H9 (cell line): ENCODE measurements at regions not wholly inside any gene's neighbourhood (a gene's known extent, or its start where the extent isn't known, plus 50 kb on each side); places are given as distances from the start of the nearest gene placed in this dataset.

Experiments
- DNase-seq: peaks from one replicate; pipeline ENCODE4 v3.0.0-alpha.2; 2017
- H2AFZ ChIP-seq: one replicate; pipeline ENCODE4 v1.6.1; 2013; ENCODE audit warnings: mild to moderate bottlenecking, low read length, control low read depth, moderate library complexity
- H2AK5ac ChIP-seq: 2 replicates; pipeline ENCODE4 v1.6.1; 2013; ENCODE audit warnings: low read length, control low read depth, mixed read lengths; ENCODE audit not compliant: insufficient read length
- H2BK120ac ChIP-seq: one replicate; pipeline ENCODE4 v1.6.1; 2013; ENCODE audit warnings: low read depth, mild to moderate bottlenecking, low read length, control low read depth, inconsistent platforms; ENCODE audit not compliant: poor library complexity, severe bottlenecking
- H2BK12ac ChIP-seq: 2 replicates; pipeline ENCODE4 v1.6.1; 2013; ENCODE audit warnings: low read length, control low read depth, mixed read lengths, low read depth; ENCODE audit not compliant: insufficient read length
- H2BK15ac ChIP-seq: 2 replicates; pipeline ENCODE4 v1.6.1; 2013; ENCODE audit warnings: low read depth, low read length, control low read depth
- H2BK20ac ChIP-seq: one replicate; pipeline ENCODE4 v1.6.1; 2013; ENCODE audit warnings: low read depth, mild to moderate bottlenecking, low read length, control low read depth, inconsistent platforms; ENCODE audit not compliant: poor library complexity, severe bottlenecking
- H2BK5ac ChIP-seq: 2 replicates; pipeline ENCODE4 v1.6.1; 2013; ENCODE audit warnings: low read length, control low read depth, mixed read lengths; ENCODE audit not compliant: insufficient read length
- H3K14ac ChIP-seq: 2 replicates; pipeline ENCODE4 v1.6.1; 2013; ENCODE audit warnings: low read length, control low read depth; ENCODE audit not compliant: insufficient read depth
- H3K18ac ChIP-seq: 2 replicates; pipeline ENCODE4 v1.6.1; 2013; ENCODE audit warnings: low read depth, mild to moderate bottlenecking, mixed read lengths, low read length, control low read depth; ENCODE audit not compliant: insufficient read length
- H3K23ac ChIP-seq: 2 replicates; pipeline ENCODE4 v1.6.1; 2013; ENCODE audit warnings: low read length, control low read depth, mixed read lengths, low read depth; ENCODE audit not compliant: insufficient read length
- H3K23me2 ChIP-seq: 2 replicates; pipeline ENCODE4 v1.6.1; 2013; ENCODE audit warnings: low read depth, mild to moderate bottlenecking, mixed read lengths, low read length, control low read depth; ENCODE audit not compliant: insufficient read length, poor library complexity, severe bottlenecking
- H3K27ac ChIP-seq: 2 replicates; pipeline ENCODE4 v1.5.1; 2013; ENCODE audit warnings: low read length, control low read depth, mixed read lengths, low read depth; ENCODE audit not compliant: insufficient read length
- H3K27me3 ChIP-seq: 2 replicates; pipeline ENCODE4 v1.6.1; 2013; ENCODE audit warnings: low read length, control low read depth, inconsistent platforms; ENCODE audit not compliant: insufficient read depth
- H3K4ac ChIP-seq: 2 replicates; pipeline ENCODE4 v1.6.1; 2013; ENCODE audit warnings: low read depth, mild to moderate bottlenecking, control low read depth, inconsistent platforms, low read length, moderate library complexity
- H3K4me1 ChIP-seq: 2 replicates; pipeline ENCODE4 v1.6.1; 2013; ENCODE audit warnings: low read length, control low read depth, inconsistent platforms; ENCODE audit not compliant: insufficient read depth
- H3K4me2 ChIP-seq: 2 replicates; pipeline ENCODE4 v1.6.1; 2013; ENCODE audit warnings: low read length, control low read depth, mixed read lengths; ENCODE audit not compliant: insufficient read length, insufficient read depth
- H3K56ac ChIP-seq: 2 replicates; pipeline ENCODE4 v1.6.1; 2013; ENCODE audit warnings: low read depth, mild to moderate bottlenecking, mixed read lengths, low read length, control low read depth; ENCODE audit not compliant: insufficient read length
- H3K79me1 ChIP-seq: 2 replicates; pipeline ENCODE4 v1.6.1; 2013; ENCODE audit warnings: low read depth, mild to moderate bottlenecking, moderate library complexity, low read length, control low read depth, inconsistent platforms; ENCODE audit not compliant: insufficient read depth, poor library complexity, severe bottlenecking
- H3K79me2 ChIP-seq: 2 replicates; pipeline ENCODE4 v1.6.1; 2013; ENCODE audit warnings: low read length, control low read depth, inconsistent platforms; ENCODE audit not compliant: insufficient read depth
- H3K9ac ChIP-seq: 2 replicates; pipeline ENCODE4 v1.6.1; 2013; ENCODE audit warnings: low read length, control low read depth, mixed read lengths; ENCODE audit not compliant: insufficient read length; ENCODE audit errors: extremely low read depth
- H3K9me3 ChIP-seq: one replicate; pipeline ENCODE4 v1.6.1; 2013; ENCODE audit warnings: low read depth, low read length, inconsistent platforms; ENCODE audit not compliant: control insufficient read depth
- H3T11ph ChIP-seq: one replicate; pipeline ENCODE4 v1.6.1; 2013; ENCODE audit warnings: mild to moderate bottlenecking, low read length, control low read depth, inconsistent platforms
- H4K20me1 ChIP-seq: one replicate; pipeline ENCODE4 v1.6.1; 2013; ENCODE audit not compliant: control insufficient read depth, insufficient read length, insufficient read depth
- H4K5ac ChIP-seq: 2 replicates; pipeline ENCODE4 v1.6.1; 2013; ENCODE audit warnings: low read depth, mild to moderate bottlenecking, mixed read lengths, low read length, control low read depth; ENCODE audit not compliant: insufficient read length
- H4K8ac ChIP-seq: replicated peaks from 2 replicates; pipeline ENCODE4 v1.6.1; 2013; ENCODE audit warnings: low read length, control low read depth, mixed read lengths, low read depth; ENCODE audit not compliant: insufficient read length
- H4K91ac ChIP-seq: 2 replicates; pipeline ENCODE4 v1.6.1; 2013; ENCODE audit warnings: low read depth, mild to moderate bottlenecking, moderate library complexity, mixed read lengths, low read length, control low read depth; ENCODE audit not compliant: insufficient read length
- H3K27ac Mint-ChIP-seq, 3 experiments: 2 replicates in 2 of 3; 3 replicates in 1 of 3; pipeline ENCODE4 v1.8.0; 2020 to 2021; ENCODE audit warnings: mixed read lengths in 3 of 3, mild to moderate bottlenecking in 1 of 3, moderate library complexity in 1 of 3
- H3K27me3 Mint-ChIP-seq: 2 replicates; pipeline ENCODE4 v1.8.0; 2021; ENCODE audit warnings: low read depth, mild to moderate bottlenecking, moderate library complexity, mixed read lengths
- H3K36me3 Mint-ChIP-seq, 3 experiments: 2 replicates in 2 of 3; 3 replicates in 1 of 3; pipeline ENCODE4 v1.8.0; 2020 to 2021; ENCODE audit warnings: low read depth in 3 of 3, mixed read lengths in 3 of 3; ENCODE audit not compliant: insufficient read depth in 1 of 3
- H3K4me1 Mint-ChIP-seq, 2 experiments: 2 replicates each; pipeline ENCODE4 v1.8.0; 2020; ENCODE audit warnings: mixed read lengths in 2 of 2
- H3K4me3 Mint-ChIP-seq, 2 experiments: 2 replicates in 1 of 2; 3 replicates in 1 of 2; pipeline ENCODE4 v1.8.0; 2020 to 2021; ENCODE audit warnings: mild to moderate bottlenecking in 2 of 2, mixed read lengths in 2 of 2, moderate library complexity in 1 of 2
- H3K9me3 Mint-ChIP-seq, 2 experiments: 2 replicates in 1 of 2; 3 replicates in 1 of 2; pipeline ENCODE4 v1.8.0; 2020; ENCODE audit warnings: mild to moderate bottlenecking in 2 of 2, mixed read lengths in 2 of 2, moderate library complexity in 1 of 2
- WGBS: extraction: QIAGEN DNeasy Blood & Tissue Kit; methylation state at CpG from one replicate; pipeline ENCODE4 v1.1.7; 2013; ENCODE audit warnings: missing lambda C conversion rate, low lambda C conversion rate, mixed read lengths; ENCODE audit not compliant: insufficient read length; ENCODE audit errors: extremely low coverage; 5-methylcytosine and 5-hydroxymethylcytosine counted together
- TF ChIP-seq, protein P1 (sequence below): fragments of 200-600 bp; sonication (generic); conservative IDR thresholded peaks from 3 replicates; pipeline ENCODE4 v1.8.0; 2021; ENCODE audit warnings: antibody characterized with exemption, mild to moderate bottlenecking

DNA sequence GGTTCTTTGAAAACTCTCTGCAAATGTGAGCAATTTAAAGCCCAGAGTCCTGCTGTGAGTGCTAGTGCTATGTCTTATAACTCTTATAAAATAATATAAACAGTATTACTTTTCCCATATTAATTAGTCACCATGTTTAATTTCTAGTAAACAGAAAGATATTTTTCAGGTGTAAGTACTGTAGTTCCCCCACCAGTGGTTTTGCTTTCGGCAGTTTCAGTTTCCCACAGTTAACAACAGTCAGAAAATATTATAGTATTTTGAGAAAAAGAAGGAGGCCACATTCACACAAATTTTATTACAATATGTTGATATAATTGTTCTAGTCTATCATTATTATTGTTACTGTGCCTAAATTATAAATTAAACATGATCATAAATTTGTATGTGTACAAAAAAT, 800.5 kb downstream of the LRFN5 start:
- Histone ChIP-seq H3K9me3 (no peaks in the 10 kb centered on the region), H2BK5ac (no peak overlapping the region), H3K56ac (no peak overlapping the region), H3K14ac (no peak overlapping the region), H3K79me1 (no peaks in the 10 kb centered on the region), H4K91ac (no peak overlapping the region), H3K27ac (no peak overlapping the region), H3K4me1 (no peaks in the 10 kb centered on the region), H2BK15ac (no peak overlapping the region), H2AK5ac (no peak overlapping the region), H3K79me2 (no peaks in the 10 kb centered on the region), H3K18ac (no peak overlapping the region), H3K27me3 (no peaks in the 10 kb centered on the region), H2BK12ac (no peak overlapping the region), H3K9ac (no peak overlapping the region), H3K4me2 (no peak overlapping the region), H3K23ac (no peak overlapping the region), H2BK20ac (no peak overlapping the region), H4K8ac (no peak overlapping the region), H2AFZ (no peak overlapping the region), H3T11ph (no peak overlapping the region), H4K5ac (no peak overlapping the region), H3K23me2 (no peaks in the 10 kb centered on the region), H4K20me1 (no peaks in the 10 kb centered on the region), H3K4ac (no peak overlapping the region), H2BK120ac (no peak overlapping the region)
- Mint-ChIP-seq H3K27ac (no peak overlapping the region), H3K36me3 (peaks cover 0 to 2% (median 0%) of the 10 kb centered on the region in 3 experiments; a peak in 1 of 7 replicates), H3K4me3 (no peak overlapping the region), H3K27me3 (no peaks in the 10 kb centered on the region), H3K4me1 (no peaks in the 10 kb centered on the region), H3K9me3 (no peaks in the 10 kb centered on the region; a peak in 2 of 5 replicates)
- no CpG with 5 or more reads among the region's 1 CpG for whole genome bisulfite sequencing
- DNase-seq, result no peak
- TF ChIP-seq, protein P1, sequence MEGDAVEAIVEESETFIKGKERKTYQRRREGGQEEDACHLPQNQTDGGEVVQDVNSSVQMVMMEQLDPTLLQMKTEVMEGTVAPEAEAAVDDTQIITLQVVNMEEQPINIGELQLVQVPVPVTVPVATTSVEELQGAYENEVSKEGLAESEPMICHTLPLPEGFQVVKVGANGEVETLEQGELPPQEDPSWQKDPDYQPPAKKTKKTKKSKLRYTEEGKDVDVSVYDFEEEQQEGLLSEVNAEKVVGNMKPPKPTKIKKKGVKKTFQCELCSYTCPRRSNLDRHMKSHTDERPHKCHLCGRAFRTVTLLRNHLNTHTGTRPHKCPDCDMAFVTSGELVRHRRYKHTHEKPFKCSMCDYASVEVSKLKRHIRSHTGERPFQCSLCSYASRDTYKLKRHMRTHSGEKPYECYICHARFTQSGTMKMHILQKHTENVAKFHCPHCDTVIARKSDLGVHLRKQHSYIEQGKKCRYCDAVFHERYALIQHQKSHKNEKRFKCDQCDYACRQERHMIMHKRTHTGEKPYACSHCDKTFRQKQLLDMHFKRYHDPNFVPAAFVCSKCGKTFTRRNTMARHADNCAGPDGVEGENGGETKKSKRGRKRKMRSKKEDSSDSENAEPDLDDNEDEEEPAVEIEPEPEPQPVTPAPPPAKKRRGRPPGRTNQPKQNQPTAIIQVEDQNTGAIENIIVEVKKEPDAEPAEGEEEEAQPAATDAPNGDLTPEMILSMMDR, result no peak
